ENCODE measurements at regions not wholly inside any gene's neighbourhood (a gene's known extent, or its start where the extent isn't known, plus 50 kb on each side); places are given as distances from the start of the nearest gene placed in this dataset.

- H3K27me3 ChIP-seq (ENCODE audit: control insufficient read depth, low read length), result no peaks in the 10 kb centered on the region
- H4K20me1 ChIP-seq (ENCODE audit: control insufficient read depth, insufficient read depth, low read depth, low read length), result no peaks in the 10 kb centered on the region
- H3K9me3 ChIP-seq (ENCODE audit: control insufficient read depth, insufficient read depth, low read length), result no peaks in the 10 kb centered on the region
- H3K4me2 ChIP-seq (ENCODE audit: low read length), result no peak overlapping the region
- TF ChIP-seq EZH2phosphoT487 (IDR thresholded peaks at IDR 0.05; ENCODE audit: borderline replicate concordance, low read length), result no peak
- no peak overlapping the region for H3K27ac ChIP-seq (ENCODE audit: low read depth, low read length)
- H3K4me1 ChIP-seq (ENCODE audit: control insufficient read depth, low read length), result no peaks in the 10 kb centered on the region
- no peaks in the 10 kb centered on the region for H3K9me2 ChIP-seq (replicated peaks; ENCODE audit: control insufficient read depth, low read length)
- H3F3A ChIP-seq (ENCODE audit: control insufficient read depth, insufficient read depth), result no peaks in the 10 kb centered on the region
- H3K79me2 ChIP-seq (ENCODE audit: control insufficient read depth, low read length), result no peaks in the 10 kb centered on the region
- H3K36me3 ChIP-seq (ENCODE audit: control insufficient read depth, low read length), result no peaks in the 10 kb centered on the region
- H3K4me3 ChIP-seq (ENCODE audit: low read length), result no peak overlapping the region
Measured at GRCh38 chr3:17845026-17845812, 102.8 kb upstream of the TBC1D5 start.

GRCh38 chr3:17844236-17844635 lies 101.8 kb upstream of the TBC1D5 start:
- Histone ChIP-seq H3K9me3 (ENCODE audit: control insufficient read depth, insufficient read depth, low read length) (no peaks in the 10 kb centered on the region), H3K4me3 (ENCODE audit: low read length) (no peak overlapping the region), H3F3A (ENCODE audit: control insufficient read depth, insufficient read depth) (no peaks in the 10 kb centered on the region), H3K4me2 (ENCODE audit: low read length) (no peak overlapping the region), H3K4me1 (ENCODE audit: control insufficient read depth, low read length) (no peaks in the 10 kb centered on the region), H3K79me2 (ENCODE audit: control insufficient read depth, low read length) (no peaks in the 10 kb centered on the region), H3K27me3 (ENCODE audit: control insufficient read depth, low read length) (no peaks in the 10 kb centered on the region), H3K36me3 (ENCODE audit: control insufficient read depth, low read length) (no peaks in the 10 kb centered on the region), H3K9me2 (replicated peaks; ENCODE audit: control insufficient read depth, low read length) (no peaks in the 10 kb centered on the region), H3K27ac (ENCODE audit: low read depth, low read length) (no peak overlapping the region), H4K20me1 (ENCODE audit: control insufficient read depth, insufficient read depth, low read depth, low read length) (no peaks in the 10 kb centered on the region)
- TF ChIP-seq CTCF (IDR thresholded peaks at IDR 0.05; ENCODE audit: low read depth, low read length, poor library complexity, severe bottlenecking) (no peak), EZH2phosphoT487 (IDR thresholded peaks at IDR 0.05; ENCODE audit: borderline replicate concordance, low read length) (no peak)

GRCh38 chr3:17841190-17841828 lies 98.9 kb upstream of the TBC1D5 start:
- no peaks in the 10 kb centered on the region for H3F3A ChIP-seq (ENCODE audit: control insufficient read depth, insufficient read depth)
- H3K4me3 ChIP-seq (ENCODE audit: low read length), result no peak overlapping the region
- no peak overlapping the region for H3K4me2 ChIP-seq (ENCODE audit: low read length)
- H4K20me1 ChIP-seq (ENCODE audit: control insufficient read depth, insufficient read depth, low read depth, low read length), result no peaks in the 10 kb centered on the region
- H3K27ac ChIP-seq (ENCODE audit: low read depth, low read length), result no peak overlapping the region
- H3K9me3 ChIP-seq (ENCODE audit: control insufficient read depth, insufficient read depth, low read length), result no peaks in the 10 kb centered on the region
- no peaks in the 10 kb centered on the region for H3K4me1 ChIP-seq (ENCODE audit: control insufficient read depth, low read length)
- H3K27me3 ChIP-seq (ENCODE audit: control insufficient read depth, low read length), result no peaks in the 10 kb centered on the region
- no peaks in the 10 kb centered on the region for H3K9me2 ChIP-seq (replicated peaks; ENCODE audit: control insufficient read depth, low read length)
- TF ChIP-seq EZH2phosphoT487 (IDR thresholded peaks at IDR 0.05; ENCODE audit: borderline replicate concordance, low read length), result no peak
- peak; percentile 98 for TF ChIP-seq CTCF (IDR thresholded peaks at IDR 0.05; ENCODE audit: low read depth, low read length, poor library complexity, severe bottlenecking)
- no peaks in the 10 kb centered on the region for H3K36me3 ChIP-seq (ENCODE audit: control insufficient read depth, low read length)
- no peaks in the 10 kb centered on the region for H3K79me2 ChIP-seq (ENCODE audit: control insufficient read depth, low read length)

- Histone ChIP-seq H3K79me2 (ENCODE audit: control insufficient read depth, low read length) (no peaks in the 10 kb centered on the region), H3K4me3 (ENCODE audit: low read length) (no peak overlapping the region), H3K9me2 (replicated peaks; ENCODE audit: control insufficient read depth, low read length) (no peaks in the 10 kb centered on the region), H3F3A (ENCODE audit: control insufficient read depth, insufficient read depth) (no peaks in the 10 kb centered on the region), H3K27ac (ENCODE audit: low read depth, low read length) (no peak overlapping the region), H3K27me3 (ENCODE audit: control insufficient read depth, low read length) (no peaks in the 10 kb centered on the region), H4K20me1 (ENCODE audit: control insufficient read depth, insufficient read depth, low read depth, low read length) (no peaks in the 10 kb centered on the region), H3K4me2 (ENCODE audit: low read length) (no peak overlapping the region), H3K36me3 (ENCODE audit: control insufficient read depth, low read length) (no peaks in the 10 kb centered on the region), H3K9me3 (ENCODE audit: control insufficient read depth, insufficient read depth, low read length) (no peaks in the 10 kb centered on the region), H3K4me1 (ENCODE audit: control insufficient read depth, low read length) (no peaks in the 10 kb centered on the region)
- TF ChIP-seq EZH2phosphoT487 (IDR thresholded peaks at IDR 0.05; ENCODE audit: borderline replicate concordance, low read length) (no peak), CTCF (IDR thresholded peaks at IDR 0.05; ENCODE audit: low read depth, low read length, poor library complexity, severe bottlenecking) (no peak)
Measured at GRCh38 chr3:17840651-17841050, 98.2 kb upstream of the TBC1D5 start.
